ENCODE measurements at regions not wholly inside any gene's neighbourhood (a gene's known extent, or its start where the extent isn't known, plus 50 kb on each side); places are given as distances from the start of the nearest gene placed in this dataset.

DNA sequence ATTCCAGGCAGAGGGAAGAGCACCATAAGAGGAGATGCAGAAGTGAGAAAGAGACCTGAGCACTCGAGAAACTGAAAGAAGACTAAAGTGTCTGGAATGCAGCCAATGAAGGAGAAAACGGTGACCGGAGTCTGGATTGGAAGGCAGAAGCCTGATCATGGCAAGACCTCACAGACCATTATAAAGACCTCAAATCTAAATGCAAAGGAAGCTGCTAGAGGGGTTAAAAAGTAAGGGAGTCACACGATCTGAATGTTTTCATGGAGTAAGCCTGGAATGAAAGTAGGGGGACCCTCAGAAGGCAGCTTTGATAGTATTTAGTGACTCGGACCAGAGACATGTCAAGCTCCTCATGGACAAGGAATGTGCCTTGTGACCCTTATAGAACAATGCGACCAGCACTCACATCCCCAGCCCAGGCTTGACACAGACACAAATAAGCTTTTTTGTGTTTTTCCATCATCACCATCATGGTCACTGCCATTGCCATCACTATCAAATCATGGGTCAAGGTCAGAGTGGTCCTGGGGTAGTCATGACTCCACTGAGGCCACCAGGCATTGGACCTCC is 183.6 kb downstream of the SEC16B start:
- no peak for DNase-seq (ENCODE audit: low spot score)

DNA sequence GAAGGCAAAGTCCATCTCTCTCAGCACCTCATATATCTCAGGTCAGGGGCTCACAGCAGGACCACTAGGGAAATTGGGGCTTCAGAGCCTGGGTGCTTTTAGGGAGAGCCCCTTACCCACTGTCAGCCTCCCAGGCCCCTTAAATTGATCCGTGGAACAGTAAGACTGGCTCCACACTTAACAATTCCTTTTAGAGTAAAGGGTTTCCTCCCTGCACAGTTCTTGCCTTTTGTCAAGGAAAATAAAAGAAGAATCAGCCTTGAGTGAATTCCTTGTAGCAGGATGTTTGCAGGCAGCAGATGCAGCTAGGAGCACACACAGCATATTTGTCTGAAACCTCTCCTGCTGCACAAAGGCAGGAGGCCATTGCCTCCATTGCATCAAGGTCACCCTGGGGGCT is 184.9 kb downstream of the SEC16B start:
- no peak for DNase-seq (ENCODE audit: low spot score)

DNA sequence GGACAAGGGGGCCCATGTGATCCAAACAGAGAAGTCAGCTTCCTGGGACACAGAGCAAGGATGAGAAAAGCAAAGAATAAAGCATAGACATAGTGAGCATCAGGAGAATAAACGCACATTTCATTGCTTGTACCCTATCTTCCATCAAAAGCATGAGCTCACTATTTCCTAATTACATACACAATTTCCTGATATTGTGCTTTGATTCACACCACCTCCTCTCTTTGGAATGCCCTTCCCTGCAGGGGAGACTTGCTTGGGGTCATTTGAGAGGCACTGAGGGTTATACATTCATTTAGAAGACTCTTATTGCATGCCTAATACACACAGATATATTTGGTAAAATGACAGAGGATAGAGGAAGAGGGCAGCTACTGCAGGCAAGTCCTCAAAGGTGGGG is 185.4 kb downstream of the SEC16B start:
- no peak for DNase-seq (ENCODE audit: low spot score)

DNA sequence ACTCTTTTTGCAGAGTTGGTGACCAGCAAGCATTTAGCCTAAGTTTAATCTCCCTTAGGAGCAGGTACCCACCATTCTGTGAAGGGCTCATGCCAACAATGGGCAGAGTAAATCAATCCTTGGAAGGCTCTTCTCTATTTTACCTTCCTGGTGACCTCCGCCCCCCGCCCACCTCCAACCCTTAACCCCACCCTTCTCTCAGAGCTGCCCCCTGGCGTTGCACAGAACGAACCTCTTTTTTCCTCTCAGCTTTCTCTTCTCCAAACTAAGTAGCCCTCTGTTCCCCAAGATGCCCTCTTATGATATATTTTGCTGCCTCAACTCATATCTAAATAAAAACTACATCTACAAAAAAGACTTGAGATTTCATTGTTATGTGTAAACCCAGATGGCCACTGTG is 186.8 kb downstream of the SEC16B start:
- no peak for DNase-seq (ENCODE audit: low spot score)

DNA sequence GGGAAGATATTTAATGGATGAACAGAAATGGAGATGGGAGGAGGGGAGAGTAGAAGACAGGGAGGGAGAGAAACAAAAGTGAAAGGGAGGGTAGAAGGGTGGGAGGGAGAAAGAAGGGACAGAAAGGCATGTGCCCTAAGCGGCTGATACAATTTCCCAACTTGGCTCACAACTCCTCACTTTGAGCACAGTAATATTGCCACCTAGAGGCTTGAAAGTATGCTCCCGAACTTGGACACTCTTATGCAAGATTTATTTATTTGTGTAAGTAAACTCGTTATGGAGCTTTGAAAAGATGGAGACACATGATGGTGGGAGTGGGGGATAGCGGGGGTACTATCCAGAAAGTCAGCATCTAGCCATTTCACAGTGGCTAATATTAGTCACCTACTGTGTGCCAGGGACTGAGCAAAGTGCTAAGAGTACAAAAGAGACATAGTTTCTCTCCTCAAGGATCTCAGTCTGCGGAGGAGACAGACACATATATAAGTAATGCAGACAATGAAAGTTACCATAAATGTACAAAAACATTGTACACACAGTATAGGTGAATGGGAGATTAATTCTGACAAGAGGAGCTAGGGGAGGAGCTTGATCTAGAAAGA is 189.7 kb downstream of the SEC16B start:
- peak; percentile 38 for DNase-seq (ENCODE audit: low spot score)

DNA sequence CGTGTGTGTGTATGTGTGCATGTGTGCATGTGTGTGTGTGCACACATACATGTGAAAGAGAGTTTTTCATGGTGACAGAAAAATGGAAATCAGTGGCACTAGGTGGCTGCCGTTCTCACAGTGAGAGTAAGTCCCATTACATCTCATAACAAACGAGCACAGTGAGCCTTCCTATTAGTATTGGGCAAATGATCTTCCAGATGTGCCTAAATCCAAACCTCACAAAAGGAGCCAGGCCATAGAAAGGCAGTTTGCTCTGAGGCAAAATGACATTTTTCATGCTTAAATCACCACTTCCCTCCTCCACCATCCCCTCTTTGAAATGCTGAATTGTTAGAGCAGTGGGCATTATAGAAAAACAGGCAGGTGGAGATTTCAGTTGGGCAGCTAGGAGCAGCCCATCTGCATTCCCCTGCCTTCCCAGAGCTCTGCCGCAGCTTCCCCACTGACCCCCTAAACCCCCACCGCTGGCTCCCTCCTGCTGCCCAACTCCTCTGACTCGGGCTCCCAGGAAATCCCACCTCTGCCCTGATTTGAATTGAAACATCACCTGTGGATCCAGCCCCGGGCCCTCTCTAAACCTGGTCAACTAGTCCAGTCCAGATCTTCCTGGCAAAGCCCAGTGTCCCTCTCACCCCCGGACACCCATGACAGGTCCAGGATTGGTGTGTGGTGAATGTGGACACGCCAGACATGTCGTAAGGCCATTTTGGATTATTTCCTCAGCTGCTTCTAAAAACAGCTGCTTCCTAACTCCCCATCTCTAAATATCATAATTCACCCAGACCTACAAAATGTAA is 190.5 kb downstream of the SEC16B start:
- DNase-seq (ENCODE audit: low spot score): no peak

DNA sequence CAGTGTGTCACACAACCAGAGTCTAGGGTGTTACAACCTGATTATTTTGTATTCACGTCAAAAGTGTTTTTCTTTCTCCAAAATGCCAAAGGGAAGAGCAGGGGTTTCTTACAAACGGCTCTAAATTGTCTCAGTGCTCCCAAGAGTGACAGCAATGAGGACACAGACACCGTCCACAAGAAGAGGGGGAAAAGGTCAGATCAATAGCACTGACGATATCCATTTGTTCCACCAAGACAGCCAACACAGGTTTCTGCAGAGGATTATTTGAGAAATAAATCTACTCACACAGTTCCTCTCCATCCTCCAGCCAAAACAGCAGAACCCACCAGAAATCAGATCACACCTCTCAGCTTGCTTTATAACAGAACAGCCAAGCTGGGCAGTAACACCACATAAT is 193.9 kb downstream of the SEC16B start:
- no peak for DNase-seq (ENCODE audit: low spot score)

DNA sequence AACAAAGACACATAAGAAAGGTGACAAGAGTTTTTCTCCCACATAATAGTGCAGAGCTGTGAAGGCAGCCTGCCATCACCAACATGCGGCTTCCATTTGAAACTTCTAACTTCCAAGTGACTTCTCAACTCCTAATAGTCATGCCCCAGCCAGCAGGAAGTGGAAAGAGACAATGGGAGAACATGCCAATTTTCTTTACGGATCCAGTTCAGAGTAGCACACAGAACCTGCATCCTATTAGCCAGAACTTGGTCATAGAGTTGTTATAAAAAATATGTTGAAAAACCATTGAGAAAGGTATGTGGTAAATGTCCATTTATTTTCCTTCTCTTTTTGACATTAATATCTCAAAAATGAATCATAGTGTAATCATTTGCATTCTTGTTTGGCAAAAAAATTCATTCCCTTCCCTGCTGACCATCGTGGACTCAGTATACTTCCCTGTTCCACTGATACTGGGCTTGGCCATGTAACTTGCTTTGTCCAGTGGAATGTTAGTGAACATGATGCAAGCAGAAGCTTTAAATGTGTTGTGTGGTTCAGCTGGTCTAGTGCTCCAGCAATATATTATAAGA is 197.4 kb downstream of the SEC16B start:
- no peak for DNase-seq (ENCODE audit: low spot score)

DNA sequence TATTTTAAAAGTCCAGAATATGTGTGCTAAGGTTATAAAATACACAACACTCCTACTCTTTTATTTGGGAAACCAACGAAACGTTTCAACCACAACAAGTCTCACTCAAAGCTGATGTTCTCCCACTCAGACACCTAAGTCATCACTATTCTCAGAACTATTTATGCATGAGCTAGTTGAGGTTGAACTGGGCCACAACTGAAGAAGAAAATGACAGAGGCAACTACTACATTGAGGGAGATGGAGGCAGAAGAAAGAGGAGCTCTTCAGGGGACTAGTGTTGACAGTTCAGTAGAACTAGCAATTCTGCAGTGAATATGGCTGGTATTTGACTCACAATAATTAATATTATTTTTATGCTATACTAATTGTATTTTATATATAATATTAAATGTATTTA is 198.2 kb downstream of the SEC16B start:
- DNase-seq (ENCODE audit: low spot score): no peak

DNA sequence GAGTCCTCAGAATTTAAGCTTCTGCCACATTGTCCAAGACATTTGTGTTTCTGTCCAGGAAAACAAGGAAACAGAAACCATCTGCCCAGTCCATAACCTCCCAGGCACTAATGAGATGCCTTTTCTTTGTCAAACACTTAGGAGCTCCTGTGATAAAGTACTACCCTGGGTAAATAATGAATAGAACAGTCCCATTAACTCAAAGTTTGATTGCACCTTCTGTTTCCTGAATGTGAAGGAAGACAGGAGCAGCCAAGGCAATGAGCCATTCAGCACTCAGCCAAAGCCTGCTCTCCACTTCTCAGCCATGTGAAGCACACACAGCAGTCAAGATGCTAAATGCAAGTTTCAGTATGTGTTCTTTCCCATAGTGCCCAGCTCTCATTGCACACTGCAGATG is 199.8 kb downstream of the SEC16B start:
- DNase-seq (ENCODE audit: low spot score): no peak

DNA sequence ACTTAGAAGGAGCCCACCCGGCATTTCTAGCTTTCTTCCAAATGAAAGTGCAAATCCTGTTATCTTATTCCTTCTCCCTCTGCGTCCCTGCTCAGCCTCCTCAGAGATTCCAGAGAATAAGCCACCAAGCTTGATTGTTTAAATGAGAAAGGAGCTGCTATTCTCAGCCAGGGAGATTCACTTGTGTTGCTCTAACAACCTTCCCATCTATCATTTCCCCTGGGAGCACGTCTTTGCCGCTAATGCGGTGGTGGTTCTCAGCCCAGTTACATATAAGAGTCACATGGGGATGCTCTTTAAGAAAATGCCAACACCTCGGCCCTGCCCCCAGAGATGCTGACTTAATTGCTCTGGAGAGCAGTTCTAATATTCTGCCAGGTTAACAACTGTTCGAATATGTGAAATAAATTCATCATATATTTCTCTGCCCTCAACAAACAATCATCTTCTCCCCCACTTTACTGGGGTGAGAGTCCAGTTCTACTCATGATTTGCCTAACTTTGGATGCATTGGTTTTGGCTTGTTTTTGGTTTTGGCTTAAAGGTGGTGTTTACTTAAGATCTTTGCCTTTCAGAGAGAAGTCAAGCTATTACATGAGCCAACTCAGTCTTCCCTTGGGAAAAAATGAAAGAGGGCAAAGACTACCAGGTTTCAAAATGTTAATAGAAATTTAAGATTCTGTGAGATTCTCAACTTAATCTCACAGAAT is 213.9 kb downstream of the SEC16B start:
- DNase-seq (ENCODE audit: low spot score): no peak

DNA sequence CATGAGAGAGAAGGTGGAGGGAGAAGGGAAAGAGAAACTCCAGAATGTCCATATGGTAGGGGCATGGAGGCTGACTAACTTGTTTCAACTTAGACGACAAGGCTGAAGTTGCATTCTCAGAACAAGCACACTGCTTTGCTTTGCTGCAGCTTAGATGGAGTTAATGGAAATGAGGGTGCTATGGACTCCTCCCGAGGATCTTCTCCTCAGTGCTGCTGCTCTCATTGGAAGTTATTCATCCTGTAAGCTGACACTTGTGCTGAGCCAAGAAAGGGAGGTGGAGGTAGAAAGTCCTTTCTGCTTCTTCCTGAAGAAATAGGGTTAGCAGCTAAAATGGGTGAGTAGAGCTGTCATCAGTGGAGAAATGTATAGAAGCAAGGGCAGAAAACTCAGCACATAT is 215.3 kb downstream of the SEC16B start:
- DNase-seq (ENCODE audit: low spot score): no peak

DNA sequence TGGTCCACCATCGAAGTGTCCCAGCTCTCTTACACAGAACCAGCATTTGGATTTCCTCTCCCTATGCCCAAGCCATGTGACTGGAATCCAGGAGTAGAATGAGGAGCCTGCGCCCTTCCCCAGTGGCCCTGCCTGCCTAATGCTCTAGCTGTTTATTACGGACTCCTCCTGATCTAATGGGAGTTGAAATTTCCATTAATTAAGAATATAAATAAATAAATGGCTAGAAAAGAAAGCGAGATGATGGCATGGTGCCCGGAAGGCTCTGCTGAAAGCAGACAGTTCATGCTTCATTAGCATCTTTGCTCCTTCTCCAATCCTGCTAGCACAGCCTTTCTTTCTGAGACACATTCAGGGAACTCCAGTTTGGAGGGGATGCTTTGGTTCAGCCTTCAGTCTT is 216.2 kb downstream of the SEC16B start:
- DNase-seq (ENCODE audit: low spot score): no peak

DNA sequence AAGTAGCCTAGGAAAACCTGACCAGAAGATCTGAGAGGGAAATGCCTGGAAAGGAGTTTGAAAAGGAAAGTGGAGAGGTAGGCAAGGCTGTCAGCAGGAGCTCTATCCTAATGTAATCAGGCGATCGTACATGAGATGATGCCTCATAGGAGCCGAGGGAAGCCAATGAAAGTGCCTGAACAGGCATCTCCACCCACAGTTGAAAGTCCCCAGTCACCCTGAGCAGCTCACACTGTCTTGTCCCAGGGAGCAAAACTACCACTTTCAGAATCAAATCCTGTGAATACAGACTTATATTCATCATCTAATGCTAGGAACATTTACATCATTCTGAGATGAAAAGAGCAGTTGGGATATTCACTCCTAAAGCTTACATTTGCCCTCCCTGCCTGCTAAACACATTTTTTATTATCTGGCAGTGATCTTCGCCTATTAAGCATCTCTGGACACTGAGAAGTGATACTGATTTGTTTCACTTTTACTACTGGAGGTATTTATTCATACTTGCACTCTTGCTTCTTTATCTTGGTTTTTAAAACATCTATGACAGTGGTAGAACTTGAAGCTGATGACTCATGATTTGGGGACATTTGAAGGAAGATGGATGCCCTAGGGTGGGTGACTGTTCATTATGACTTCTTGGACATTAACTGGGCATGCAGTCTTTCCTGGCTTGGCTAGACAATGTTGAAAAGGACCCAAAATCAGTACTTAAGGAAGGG is 221.6 kb downstream of the SEC16B start:
- no peak for DNase-seq (ENCODE audit: low spot score)

DNA sequence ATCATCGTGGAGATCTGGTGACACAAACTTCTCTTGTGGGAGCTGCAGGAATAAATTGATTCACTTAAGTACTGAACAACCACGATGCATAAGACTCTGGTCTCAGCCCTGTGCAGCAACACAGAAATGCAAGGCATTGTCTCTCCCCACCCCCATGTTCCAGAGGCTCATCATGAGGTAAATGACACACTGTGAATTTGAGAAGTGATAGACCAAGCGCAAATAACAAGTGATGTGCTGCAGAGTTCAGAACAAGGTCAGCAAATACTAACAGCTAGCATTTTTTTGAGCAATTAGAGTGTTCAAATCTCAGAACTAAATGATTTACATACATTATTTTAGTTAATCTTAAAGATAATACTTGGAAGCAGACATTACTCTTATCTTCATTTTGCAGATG is 223.7 kb downstream of the SEC16B start:
- DNase-seq (ENCODE audit: low spot score): no peak

DNA sequence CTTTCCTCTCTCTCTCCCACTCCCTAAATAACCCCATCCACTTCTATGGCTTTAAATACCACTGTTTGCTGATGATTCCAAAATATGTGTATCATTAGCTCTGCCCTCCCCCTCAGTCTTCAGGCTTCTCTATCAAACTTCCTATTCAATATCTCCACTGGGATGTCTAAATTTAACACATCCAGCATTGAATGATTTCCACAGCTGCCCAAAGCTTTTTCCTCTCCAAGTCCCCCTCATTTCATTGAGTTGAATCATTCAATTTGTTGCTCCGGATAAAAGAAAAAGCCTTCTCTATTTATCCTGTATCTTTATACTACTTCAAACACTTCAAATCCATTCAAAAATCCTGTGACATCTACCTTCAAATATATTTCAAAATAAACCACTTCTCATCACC is 225.0 kb downstream of the SEC16B start:
- no peak for DNase-seq (ENCODE audit: low spot score)

DNA sequence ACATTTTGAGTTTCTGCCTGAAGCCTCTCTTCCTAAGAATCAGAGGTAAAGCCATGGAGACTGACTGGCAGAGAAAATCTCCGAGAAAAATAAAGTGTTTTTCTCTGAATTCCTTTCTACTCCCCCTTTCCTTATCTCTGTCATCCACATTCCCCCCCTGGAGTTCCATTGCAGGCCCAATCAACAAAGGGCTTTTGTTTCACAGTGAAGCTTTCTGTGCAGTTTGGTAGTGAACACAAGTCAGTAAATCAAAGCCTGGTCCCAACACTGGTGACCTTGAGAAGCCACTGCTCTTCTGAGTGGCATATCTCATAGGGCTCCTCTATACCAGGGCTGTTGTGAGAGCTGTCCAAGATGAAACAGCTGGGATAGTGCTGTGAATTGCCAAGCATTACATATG is 228.4 kb downstream of the SEC16B start:
- no peak for DNase-seq (ENCODE audit: low spot score)

DNA sequence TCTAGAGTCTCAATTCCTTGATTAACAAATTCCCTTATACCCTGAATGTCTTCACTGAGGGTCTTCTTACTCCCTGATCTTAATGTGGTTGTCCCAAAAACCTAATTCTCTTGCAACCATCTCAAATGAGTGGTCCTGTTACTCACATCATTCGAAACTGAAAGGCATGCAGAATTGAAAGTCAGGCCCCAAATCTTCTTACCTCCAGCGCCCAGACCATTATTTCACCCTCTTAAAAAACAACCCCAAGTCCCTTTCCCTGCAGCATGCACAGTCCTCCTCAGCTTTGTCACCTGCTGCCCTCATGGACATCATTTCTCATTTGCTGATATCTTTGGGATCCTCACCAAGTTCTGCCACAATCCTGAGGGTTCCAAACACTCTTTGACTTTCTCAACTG is 230.1 kb downstream of the SEC16B start:
- no peak for DNase-seq (ENCODE audit: low spot score)

DNA sequence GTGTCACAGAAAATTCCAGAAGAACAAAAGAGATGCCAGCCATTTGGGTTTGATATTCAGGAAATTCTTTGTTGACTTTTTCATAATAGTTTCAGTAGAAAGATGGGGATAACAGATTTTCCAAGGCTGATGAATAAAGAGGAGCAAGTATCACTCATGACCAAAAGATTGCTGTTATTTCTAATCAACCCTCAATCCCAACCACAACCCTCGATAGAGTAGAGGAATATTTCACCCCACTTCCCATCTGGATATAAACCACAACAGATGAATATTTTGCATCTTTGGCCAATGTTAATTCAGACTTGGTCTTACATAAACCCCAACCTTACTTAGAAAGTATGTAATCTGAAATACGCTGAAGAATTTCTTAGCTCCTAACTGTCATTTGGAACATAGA is 232.4 kb downstream of the SEC16B start:
- DNase-seq (ENCODE audit: low spot score): no peak

DNA sequence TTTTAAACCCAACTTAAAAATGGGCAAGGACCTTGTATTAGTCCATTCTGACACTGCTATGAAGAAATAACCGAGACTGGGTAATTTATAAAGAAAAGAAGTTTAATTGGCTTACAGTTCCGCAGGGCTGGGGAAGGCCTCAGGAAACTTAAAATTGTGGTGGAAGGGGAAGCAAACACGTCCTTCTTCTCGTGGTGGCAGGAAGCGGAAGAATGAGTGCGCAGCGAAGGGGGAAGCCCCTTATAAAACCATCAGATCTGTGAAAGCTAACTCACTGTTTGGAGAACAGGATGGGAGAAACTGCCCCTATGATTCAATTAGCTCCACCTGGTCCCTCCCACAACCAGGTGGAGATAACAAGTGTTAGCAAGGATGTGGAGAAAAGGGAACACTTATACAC is 237.7 kb downstream of the SEC16B start:
- no peak for DNase-seq (ENCODE audit: low spot score)

DNA sequence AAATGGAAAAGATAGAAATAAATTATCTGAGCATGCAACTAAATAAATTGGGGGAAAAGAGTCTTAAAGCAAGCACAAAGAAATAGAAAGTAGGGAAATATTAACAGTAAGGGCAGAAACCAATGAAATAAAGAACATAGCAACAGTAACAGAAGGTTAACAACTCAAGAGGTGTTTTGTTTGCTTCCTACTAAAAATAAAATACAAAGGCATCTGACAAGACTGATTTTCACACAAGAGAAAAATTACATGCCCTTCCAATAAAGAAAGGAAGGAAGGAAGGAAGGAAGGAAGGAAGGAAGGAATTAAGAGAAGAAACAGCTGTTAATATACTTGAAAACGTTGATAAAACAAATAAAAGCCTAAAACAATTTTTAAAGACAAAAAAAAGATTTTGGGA is 240.2 kb downstream of the SEC16B start:
- DNase-seq (ENCODE audit: low spot score): no peak

DNA sequence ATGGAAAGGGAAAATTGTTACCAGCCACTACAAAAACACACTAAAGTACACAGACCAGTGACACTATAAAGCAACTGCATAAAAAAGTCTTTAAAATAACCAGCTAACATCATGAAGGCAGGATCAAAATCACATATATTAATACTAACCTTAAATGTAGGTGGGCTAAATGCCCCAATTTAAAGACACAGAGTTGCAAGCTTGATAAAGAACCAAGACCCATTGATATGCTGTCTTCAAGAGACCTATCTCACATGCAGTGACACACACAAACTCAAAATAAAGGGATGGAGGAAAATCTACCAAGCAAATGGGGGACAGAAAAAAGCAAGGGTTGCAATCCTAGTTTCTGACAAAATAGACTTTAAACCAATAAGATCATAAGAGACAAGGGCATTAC is 246.3 kb downstream of the SEC16B start:
- DNase-seq (ENCODE audit: low spot score): no peak

All from HuH-7.5 (cell line).